ENCODE measurements at regions not wholly inside any gene's neighbourhood (a gene's known extent, or its start where the extent isn't known, plus 50 kb on each side); places are given as distances from the start of the nearest gene placed in this dataset.
A peak's percentile ranks its signal among the peaks of the same experiment; 100 is the strongest.

DNA sequence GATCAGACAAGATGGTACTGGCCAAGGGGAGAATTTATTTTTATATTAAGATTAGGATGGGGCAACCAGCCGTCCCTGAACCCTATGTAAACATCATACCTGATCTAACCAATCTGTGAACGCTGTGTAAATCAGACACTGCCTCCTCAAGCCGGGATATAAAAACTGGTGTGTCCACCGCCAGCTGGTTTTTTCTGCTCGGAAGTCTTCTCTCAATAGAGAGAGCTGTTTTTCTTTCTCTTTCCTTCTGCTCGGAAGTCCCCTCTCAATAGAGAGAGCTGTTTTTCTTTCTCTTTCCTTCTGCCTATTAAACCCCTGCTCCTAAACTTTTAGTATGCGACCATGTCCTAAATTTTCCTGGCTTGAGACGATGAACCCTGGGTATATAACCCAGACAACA, 615.5 kb upstream of the NUDT12 start:
- WGBS, 2 experiments (ENCODE audit: insufficient coverage in 1 of 2, insufficient read length in 1 of 2), result 88 to 94% methylated on average over 8 of the region's 8 CpGs
- Histone ChIP-seq H3K27ac (ENCODE audit: low read depth, low read length) (no peak overlapping the region), H3K9ac (ENCODE audit: extremely low read depth, low read length, poor library complexity, severe bottlenecking) (no peak overlapping the region), H3K9me3 (ENCODE audit: control insufficient read depth, low read length) (peaks cover 40% of the 10 kb centered on the region), H3K4me3 (ENCODE audit: low read length) (peak overlapping the region; percentile 11), H3K36me3 (ENCODE audit: control insufficient read depth, insufficient read depth, low read length) (no peaks in the 10 kb centered on the region), H3K27me3 (ENCODE audit: control insufficient read depth, insufficient read depth, low read length, poor library complexity, severe bottlenecking) (no peaks in the 10 kb centered on the region), H3K4me1 (ENCODE audit: control insufficient read depth, insufficient read depth, low read length) (no peaks in the 10 kb centered on the region)
- Mint-ChIP-seq H3K27me3 (ENCODE audit: insufficient read depth) (no peaks in the 10 kb centered on the region), H3K27ac (no peak overlapping the region), H3K9me3 (peaks cover 51% of the 10 kb centered on the region), H3K4me3 (no peak overlapping the region), H3K36me3 (ENCODE audit: low read depth) (peaks cover 33% of the 10 kb centered on the region), H3K4me1 (no peaks in the 10 kb centered on the region)
- DNase-seq, result no peak
- TF ChIP-seq, protein P1, sequence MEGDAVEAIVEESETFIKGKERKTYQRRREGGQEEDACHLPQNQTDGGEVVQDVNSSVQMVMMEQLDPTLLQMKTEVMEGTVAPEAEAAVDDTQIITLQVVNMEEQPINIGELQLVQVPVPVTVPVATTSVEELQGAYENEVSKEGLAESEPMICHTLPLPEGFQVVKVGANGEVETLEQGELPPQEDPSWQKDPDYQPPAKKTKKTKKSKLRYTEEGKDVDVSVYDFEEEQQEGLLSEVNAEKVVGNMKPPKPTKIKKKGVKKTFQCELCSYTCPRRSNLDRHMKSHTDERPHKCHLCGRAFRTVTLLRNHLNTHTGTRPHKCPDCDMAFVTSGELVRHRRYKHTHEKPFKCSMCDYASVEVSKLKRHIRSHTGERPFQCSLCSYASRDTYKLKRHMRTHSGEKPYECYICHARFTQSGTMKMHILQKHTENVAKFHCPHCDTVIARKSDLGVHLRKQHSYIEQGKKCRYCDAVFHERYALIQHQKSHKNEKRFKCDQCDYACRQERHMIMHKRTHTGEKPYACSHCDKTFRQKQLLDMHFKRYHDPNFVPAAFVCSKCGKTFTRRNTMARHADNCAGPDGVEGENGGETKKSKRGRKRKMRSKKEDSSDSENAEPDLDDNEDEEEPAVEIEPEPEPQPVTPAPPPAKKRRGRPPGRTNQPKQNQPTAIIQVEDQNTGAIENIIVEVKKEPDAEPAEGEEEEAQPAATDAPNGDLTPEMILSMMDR (conservative IDR thresholded peaks at IDR 0.05), result no peak

DNA sequence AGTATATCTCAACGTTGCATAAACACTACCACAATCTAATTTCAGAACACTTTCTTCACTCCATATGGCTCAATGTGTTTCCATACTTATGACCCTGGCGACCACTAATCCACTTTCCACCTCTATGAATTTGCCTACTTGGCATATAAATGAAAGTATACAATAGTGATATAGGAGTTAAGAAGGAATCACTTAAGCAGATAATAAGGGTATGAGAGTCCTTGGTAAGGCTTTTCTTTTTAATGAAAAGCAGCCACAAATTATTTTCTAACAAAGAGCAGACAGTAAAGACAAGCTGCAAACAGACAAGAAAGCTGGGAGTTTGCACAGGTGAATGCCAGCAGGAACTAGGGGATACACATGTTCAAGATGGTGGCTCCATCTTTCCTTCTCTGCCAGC, 615.1 kb upstream of the NUDT12 start:
- Histone ChIP-seq H3K27me3 (ENCODE audit: control insufficient read depth, insufficient read depth, low read length, poor library complexity, severe bottlenecking) (no peaks in the 10 kb centered on the region), H3K9me3 (ENCODE audit: control insufficient read depth, low read length) (peaks cover 40% of the 10 kb centered on the region), H3K4me3 (ENCODE audit: low read length) (no peak overlapping the region), H3K4me1 (ENCODE audit: control insufficient read depth, insufficient read depth, low read length) (no peaks in the 10 kb centered on the region), H3K27ac (ENCODE audit: low read depth, low read length) (no peak overlapping the region), H3K36me3 (ENCODE audit: control insufficient read depth, insufficient read depth, low read length) (no peaks in the 10 kb centered on the region), H3K9ac (ENCODE audit: extremely low read depth, low read length, poor library complexity, severe bottlenecking) (no peak overlapping the region)
- Mint-ChIP-seq H3K4me3 (no peak overlapping the region), H3K27ac (no peak overlapping the region), H3K4me1 (no peaks in the 10 kb centered on the region), H3K9me3 (peaks cover 48% of the 10 kb centered on the region), H3K27me3 (ENCODE audit: insufficient read depth) (no peaks in the 10 kb centered on the region), H3K36me3 (ENCODE audit: low read depth) (peaks cover 33% of the 10 kb centered on the region)
- no peak for DNase-seq
- TF ChIP-seq, protein P1 (conservative IDR thresholded peaks at IDR 0.05), result no peak
- 89% methylated on average over 2 of the region's 2 CpGs; no CpG with 5 or more reads in 1 of the 2 experiments for WGBS, 2 experiments (ENCODE audit: insufficient coverage in 1 of 2, insufficient read length in 1 of 2)

DNA sequence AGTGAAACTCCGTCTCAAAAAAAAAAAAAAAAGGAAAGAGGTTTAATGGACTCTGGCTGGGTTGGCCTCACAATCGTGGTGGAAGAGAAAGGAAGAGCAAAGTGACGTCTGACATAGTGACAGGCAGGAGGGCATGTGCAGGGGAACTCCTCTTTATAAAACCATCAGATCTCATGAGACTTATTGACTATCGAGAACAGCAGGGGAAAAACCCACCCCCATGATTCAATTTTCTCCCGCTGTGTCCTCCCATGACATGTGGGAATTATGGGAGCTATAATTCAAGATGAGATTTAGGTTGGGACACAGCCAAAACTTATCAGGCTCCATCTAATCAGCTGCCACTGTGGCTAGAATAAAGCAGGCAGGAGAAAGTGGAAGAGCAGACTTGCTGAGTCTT, 610.4 kb upstream of the NUDT12 start:
- Histone ChIP-seq H3K9ac (ENCODE audit: extremely low read depth, low read length, poor library complexity, severe bottlenecking) (no peak overlapping the region), H3K27ac (ENCODE audit: low read depth, low read length) (no peak overlapping the region), H3K27me3 (ENCODE audit: control insufficient read depth, insufficient read depth, low read length, poor library complexity, severe bottlenecking) (no peaks in the 10 kb centered on the region), H3K4me3 (ENCODE audit: low read length) (no peak overlapping the region), H3K4me1 (ENCODE audit: control insufficient read depth, insufficient read depth, low read length) (no peaks in the 10 kb centered on the region), H3K36me3 (ENCODE audit: control insufficient read depth, insufficient read depth, low read length) (no peaks in the 10 kb centered on the region), H3K9me3 (ENCODE audit: control insufficient read depth, low read length) (peaks cover under 1% of the 10 kb centered on the region)
- Mint-ChIP-seq H3K27me3 (ENCODE audit: insufficient read depth) (no peaks in the 10 kb centered on the region), H3K4me3 (no peak overlapping the region), H3K36me3 (ENCODE audit: low read depth) (no peaks in the 10 kb centered on the region), H3K4me1 (no peaks in the 10 kb centered on the region), H3K27ac (no peak overlapping the region), H3K9me3 (peaks cover 3% of the 10 kb centered on the region)
- DNase-seq, result no peak
- TF ChIP-seq, protein P1 (conservative IDR thresholded peaks at IDR 0.05), result no peak
- 90 to 100% methylated on average over 2 to 5 of the region's 5 CpGs for WGBS, 2 experiments (ENCODE audit: insufficient coverage in 1 of 2, insufficient read length in 1 of 2)

Measured in endodermal cell (in vitro differentiated cells).